ENCODE measurements at regions not wholly inside any gene's neighbourhood (a gene's known extent, or its start where the extent isn't known, plus 50 kb on each side); places are given as distances from the start of the nearest gene placed in this dataset.

DNA sequence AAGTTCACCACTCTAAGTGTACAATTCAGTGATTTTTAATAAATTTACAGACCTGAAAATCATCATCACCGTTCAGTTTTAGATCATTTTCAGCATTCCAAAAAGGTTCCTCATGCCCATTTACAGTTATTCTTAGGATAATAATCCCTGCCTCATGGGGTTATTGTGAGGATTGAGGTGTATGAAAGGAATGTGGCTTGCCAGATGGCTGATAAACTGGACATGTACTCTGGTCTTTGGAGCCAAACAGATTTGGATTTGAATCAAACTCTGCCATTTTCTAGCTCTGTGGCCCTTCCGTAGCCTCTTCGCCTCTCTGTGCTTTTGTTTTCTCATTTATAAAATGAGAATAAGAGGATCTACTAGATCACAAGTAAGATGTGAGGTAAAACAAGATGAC, 53.9 kb upstream of the GPRC5B start:
- no TSS peak for BruUV-seq (replicated peaks)
- Mint-ChIP-seq H3K36me3 (ENCODE audit: insufficient read depth, unreplicated experiment) (no peaks in the 10 kb centered on the region), H3K9me3 (ENCODE audit: unreplicated experiment) (peaks cover 12% of the 10 kb centered on the region), H3K27me3 (ENCODE audit: insufficient read depth, unreplicated experiment) (peaks cover 24% of the 10 kb centered on the region), H3K4me1 (ENCODE audit: low read depth, unreplicated experiment) (no peaks in the 10 kb centered on the region), H3K27ac (ENCODE audit: unreplicated experiment) (no peak overlapping the region), H3K4me3 (ENCODE audit: unreplicated experiment) (no peak overlapping the region)
- Histone ChIP-seq H3K27me3 (replicated peaks; ENCODE audit: control insufficient read depth, insufficient read depth, low read length) (no peaks in the 10 kb centered on the region; the same call in 1 of the 2 replicates), H3K4me3 (ENCODE audit: low read depth, low read length) (no peak overlapping the region), H3K4me1 (no peaks in the 10 kb centered on the region), H3K36me3 (ENCODE audit: control insufficient read depth, insufficient read depth, low read length) (no peaks in the 10 kb centered on the region), H3K9me3 (no peaks in the 10 kb centered on the region)
- ChIA-PET POLR2A (no interaction called here), CTCF (no interaction called here)
- TF ChIP-seq, protein P1, sequence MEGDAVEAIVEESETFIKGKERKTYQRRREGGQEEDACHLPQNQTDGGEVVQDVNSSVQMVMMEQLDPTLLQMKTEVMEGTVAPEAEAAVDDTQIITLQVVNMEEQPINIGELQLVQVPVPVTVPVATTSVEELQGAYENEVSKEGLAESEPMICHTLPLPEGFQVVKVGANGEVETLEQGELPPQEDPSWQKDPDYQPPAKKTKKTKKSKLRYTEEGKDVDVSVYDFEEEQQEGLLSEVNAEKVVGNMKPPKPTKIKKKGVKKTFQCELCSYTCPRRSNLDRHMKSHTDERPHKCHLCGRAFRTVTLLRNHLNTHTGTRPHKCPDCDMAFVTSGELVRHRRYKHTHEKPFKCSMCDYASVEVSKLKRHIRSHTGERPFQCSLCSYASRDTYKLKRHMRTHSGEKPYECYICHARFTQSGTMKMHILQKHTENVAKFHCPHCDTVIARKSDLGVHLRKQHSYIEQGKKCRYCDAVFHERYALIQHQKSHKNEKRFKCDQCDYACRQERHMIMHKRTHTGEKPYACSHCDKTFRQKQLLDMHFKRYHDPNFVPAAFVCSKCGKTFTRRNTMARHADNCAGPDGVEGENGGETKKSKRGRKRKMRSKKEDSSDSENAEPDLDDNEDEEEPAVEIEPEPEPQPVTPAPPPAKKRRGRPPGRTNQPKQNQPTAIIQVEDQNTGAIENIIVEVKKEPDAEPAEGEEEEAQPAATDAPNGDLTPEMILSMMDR (IDR thresholded peaks at IDR 0.05; ENCODE audit: insufficient read depth in 1 of 2, low read depth in 1 of 2, low read length in 1 of 2, severe bottlenecking in 1 of 2, unreplicated experiment in 1 of 2), result no peak
- intact Hi-C loops (cut with micrococcal nuclease; ENCODE audit: unreplicated experiment), result no loop called here
- DNase-seq, result no peak

DNA sequence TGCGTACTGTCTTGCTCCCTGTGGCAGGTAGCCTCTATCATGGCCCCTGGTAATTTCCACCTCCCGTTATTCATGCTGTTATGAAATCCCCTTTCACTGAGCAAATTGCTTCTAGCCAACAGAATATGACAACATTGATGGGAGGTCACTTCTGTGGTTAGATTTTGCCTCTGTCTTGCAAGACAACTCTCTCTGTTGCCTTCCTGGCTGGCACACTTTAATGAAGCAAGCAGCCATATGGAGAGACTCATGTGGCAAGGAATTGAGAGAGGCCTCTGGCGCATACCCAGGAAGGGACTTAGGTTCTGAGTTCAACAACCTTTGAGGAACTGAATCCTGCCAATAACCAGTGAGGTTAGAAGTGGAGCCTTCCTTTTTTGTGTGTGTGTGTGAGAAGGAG, 51.8 kb upstream of the GPRC5B start:
- Histone ChIP-seq H3K9me3 (no peaks in the 10 kb centered on the region), H3K27me3 (replicated peaks; ENCODE audit: control insufficient read depth, insufficient read depth, low read length) (no peaks in the 10 kb centered on the region), H3K36me3 (ENCODE audit: control insufficient read depth, insufficient read depth, low read length) (no peaks in the 10 kb centered on the region), H3K4me3 (ENCODE audit: low read depth, low read length) (no peak overlapping the region), H3K4me1 (no peaks in the 10 kb centered on the region)
- BruUV-seq (replicated peaks), result no TSS peak
- H3K4me1 Mint-ChIP-seq (ENCODE audit: low read depth, unreplicated experiment), result no peaks in the 10 kb centered on the region
- peaks cover 14% of the 10 kb centered on the region for H3K9me3 Mint-ChIP-seq (ENCODE audit: unreplicated experiment)
- ChIA-PET CTCF (no interaction called here), POLR2A (no interaction called here)
- no peak overlapping the region for H3K4me3 Mint-ChIP-seq (ENCODE audit: unreplicated experiment)
- intact Hi-C loops (cut with micrococcal nuclease; ENCODE audit: unreplicated experiment), result no loop called here
- no peak for DNase-seq
- no peak overlapping the region for H3K27ac Mint-ChIP-seq (ENCODE audit: unreplicated experiment)
- peaks cover 27% of the 10 kb centered on the region for H3K27me3 Mint-ChIP-seq (ENCODE audit: insufficient read depth, unreplicated experiment)
- H3K36me3 Mint-ChIP-seq (ENCODE audit: insufficient read depth, unreplicated experiment), result no peaks in the 10 kb centered on the region
- TF ChIP-seq, protein P1 (IDR thresholded peaks at IDR 0.05; ENCODE audit: insufficient read depth in 1 of 2, low read depth in 1 of 2, low read length in 1 of 2, severe bottlenecking in 1 of 2, unreplicated experiment in 1 of 2), result no peak

DNA sequence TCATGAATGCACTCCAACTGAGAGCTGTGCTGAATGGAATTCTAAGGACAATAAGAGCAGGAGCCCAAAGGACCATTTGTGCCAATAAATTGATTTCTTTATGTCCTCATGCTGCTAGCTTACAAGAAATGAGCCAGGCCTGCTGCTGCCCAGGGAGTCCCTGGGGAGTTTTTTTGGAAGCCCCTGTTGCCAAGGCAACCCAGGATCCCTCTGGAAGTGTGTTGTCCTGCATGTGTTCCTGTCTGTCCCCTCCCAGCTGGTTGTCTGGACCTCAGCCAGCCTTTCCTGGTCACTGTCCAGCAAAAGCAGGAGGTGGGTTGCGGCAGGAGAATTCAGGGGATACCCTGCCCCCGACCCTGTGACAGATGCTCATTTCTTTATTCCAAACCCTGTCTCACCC, 51.0 kb upstream of the GPRC5B start:
- no peaks in the 10 kb centered on the region for H3K9me3 ChIP-seq
- no peak overlapping the region for H3K4me3 ChIP-seq (ENCODE audit: low read depth, low read length)
- POLR2A ChIA-PET, result no interaction called here
- TF ChIP-seq, protein P1 (IDR thresholded peaks at IDR 0.05; ENCODE audit: insufficient read depth in 1 of 2, low read depth in 1 of 2, low read length in 1 of 2, severe bottlenecking in 1 of 2, unreplicated experiment in 1 of 2), result no peak
- Mint-ChIP-seq H3K27ac (ENCODE audit: unreplicated experiment) (no peak overlapping the region), H3K4me3 (ENCODE audit: unreplicated experiment) (no peak overlapping the region), H3K36me3 (ENCODE audit: insufficient read depth, unreplicated experiment) (no peaks in the 10 kb centered on the region), H3K9me3 (ENCODE audit: unreplicated experiment) (peaks cover 14% of the 10 kb centered on the region), H3K27me3 (ENCODE audit: insufficient read depth, unreplicated experiment) (peaks cover 29% of the 10 kb centered on the region), H3K4me1 (ENCODE audit: low read depth, unreplicated experiment) (no peaks in the 10 kb centered on the region)
- no peaks in the 10 kb centered on the region for H3K36me3 ChIP-seq (ENCODE audit: control insufficient read depth, insufficient read depth, low read length)
- no peaks in the 10 kb centered on the region for H3K27me3 ChIP-seq (replicated peaks; ENCODE audit: control insufficient read depth, insufficient read depth, low read length)
- no peak for DNase-seq
- CTCF ChIA-PET, result no interaction called here
- intact Hi-C loops (cut with micrococcal nuclease; ENCODE audit: unreplicated experiment), result no loop called here
- no peaks in the 10 kb centered on the region for H3K4me1 ChIP-seq
- BruUV-seq (replicated peaks), result no TSS peak

Data from Caco-2 (cell line).